NCI-H2029 (cell line): ENCODE measurements at regions not wholly inside any gene's neighbourhood (a gene's known extent, or its start where the extent isn't known, plus 50 kb on each side); places are given as distances from the start of the nearest gene placed in this dataset.
"Not testable (repeated sequence)": the region's sequence is repeated elsewhere in the genome, so short reads cannot be mapped to it uniquely, and the experiment has no call there.

Experiments
- DNase-seq: peaks from one replicate; lab custom pipeline; 2025; lab: John Stamatoyannopoulos, UW

- peak; percentile 16 for DNase-seq
Measured at GRCh38 chr6:63441266-63441956, 121.6 kb upstream of the LGSN start.

GRCh38 chr6:63442870-63443269 lies 123.1 kb upstream of the LGSN start:
- no peak for DNase-seq

GRCh38 chr6:63444768-63445167 lies 125.0 kb upstream of the LGSN start:
- DNase-seq = no peak

GRCh38 chr6:63446405-63446804 lies 125.9 kb upstream of the LOC128125822 start:
- DNase-seq = no peak

GRCh38 chr6:63447134-63447533 lies 125.1 kb upstream of the LOC128125822 start:
- no peak for DNase-seq

GRCh38 chr6:63448229-63448628 lies 124.1 kb upstream of the LOC128125822 start:
- no peak for DNase-seq

GRCh38 chr6:63449714-63450113 lies 122.6 kb upstream of the LOC128125822 start:
- no peak for DNase-seq

- DNase-seq = no peak
Measured at GRCh38 chr6:63451238-63451637, 121.0 kb upstream of the LOC128125822 start.

GRCh38 chr6:63452125-63452524 lies 120.2 kb upstream of the LOC128125822 start:
- no peak for DNase-seq

- DNase-seq = no peak
Measured at GRCh38 chr6:63456734-63457133, 115.5 kb upstream of the LOC128125822 start.

- no peak for DNase-seq
Measured at GRCh38 chr6:63458480-63459115, 113.7 kb upstream of the LOC128125822 start.

- no peak for DNase-seq
Measured at GRCh38 chr6:63459814-63460213, 112.5 kb upstream of the LOC128125822 start.

GRCh38 chr6:63460971-63461370 lies 111.3 kb upstream of the LOC128125822 start:
- no peak for DNase-seq

GRCh38 chr6:63464060-63464459 lies 108.2 kb upstream of the LOC128125822 start:
- no peak for DNase-seq

GRCh38 chr6:63465750-63466149 lies 106.5 kb upstream of the LOC128125822 start:
- DNase-seq = no peak

- DNase-seq = no peak
Measured at GRCh38 chr6:63466242-63466733, 106.0 kb upstream of the LOC128125822 start.

GRCh38 chr6:63467247-63467954 lies 104.9 kb upstream of the LOC128125822 start:
- no peak for DNase-seq

GRCh38 chr6:63471145-63471544 lies 101.1 kb upstream of the LOC128125822 start:
- DNase-seq = not testable (repeated sequence)

GRCh38 chr6:63471654-63472053 lies 100.6 kb upstream of the LOC128125822 start:
- no peak for DNase-seq

- no peak for DNase-seq
Measured at GRCh38 chr6:63475707-63476106, 96.6 kb upstream of the LOC128125822 start.

GRCh38 chr6:63476302-63476701 lies 96.0 kb upstream of the LOC128125822 start:
- DNase-seq = no peak

GRCh38 chr6:63477422-63478040 lies 94.7 kb upstream of the LOC128125822 start:
- no peak for DNase-seq

- DNase-seq = no peak
Measured at GRCh38 chr6:63478734-63479133, 93.5 kb upstream of the LOC128125822 start.
